Neural cell (in vitro differentiated cells): ENCODE measurements at regions not wholly inside any gene's neighbourhood (a gene's known extent, or its start where the extent isn't known, plus 50 kb on each side); places are given as distances from the start of the nearest gene placed in this dataset.
"Not testable (repeated sequence)": the region's sequence is repeated elsewhere in the genome, so short reads cannot be mapped to it uniquely, and the experiment has no call there.

Experiments used
- H2AFZ ChIP-seq: fragments of 200-600, 300-800 bp; sonication (generic), shearing (Covaris generic); 2 replicates; pipeline ENCODE4 v1.6.0; 2014; ENCODE audit warnings: low read depth, mild to moderate bottlenecking, antibody characterized with exemption, low read length, moderate library complexity
- H3F3A ChIP-seq: fragments of 200-600 bp; shearing (Covaris generic); 2 replicates; pipeline ENCODE4 v1.6.1; 2016; ENCODE audit warnings: mild to moderate bottlenecking, moderate library complexity, mixed read lengths, antibody characterized with exemption, low read length; ENCODE audit not compliant: insufficient read depth, poor library complexity, severe bottlenecking
- H3K27ac ChIP-seq: fragments of 200-600, 300-800 bp; sonication (generic), shearing (Covaris generic); 2 replicates; pipeline ENCODE4 v1.5.1; 2014; ENCODE audit warnings: mild to moderate bottlenecking, low read length, moderate library complexity
- H3K27me3 ChIP-seq: fragments of 300-800, 200-600 bp; sonication (generic), shearing (Covaris generic); 2 replicates; pipeline ENCODE4 v1.6.0; 2014; ENCODE audit warnings: mild to moderate bottlenecking, low read depth, low read length, moderate library complexity; ENCODE audit not compliant: insufficient read depth
- H3K36me3 ChIP-seq: fragments of 300-800, 200-600 bp; sonication (generic), shearing (Covaris generic); 2 replicates; pipeline ENCODE4 v1.5.1; 2014; ENCODE audit warnings: mild to moderate bottlenecking, antibody characterized with exemption, low read length, moderate library complexity; ENCODE audit not compliant: insufficient read depth
- H3K4me2 ChIP-seq: fragments of 300-800, 200-600 bp; sonication (generic), shearing (Covaris generic); 2 replicates; pipeline ENCODE4 v1.6.0; 2014; ENCODE audit warnings: mild to moderate bottlenecking, low read length
- H3K4me3 ChIP-seq: fragments of 300-800, 200-600 bp; sonication (generic), shearing (Covaris generic); 2 replicates; pipeline ENCODE4 v1.5.1; 2014; ENCODE audit warnings: mild to moderate bottlenecking, low read length, moderate library complexity
- H3K79me2 ChIP-seq: fragments of 200-600 bp; shearing (Covaris generic); replicated peaks from 2 replicates; pipeline ENCODE4 v1.6.0; 2014; ENCODE audit warnings: mild to moderate bottlenecking, low read length, moderate library complexity; ENCODE audit not compliant: insufficient read depth
- H3K9ac ChIP-seq: fragments of 300-800, 200-600 bp; sonication (generic), shearing (Covaris generic); 2 replicates; pipeline ENCODE4 v1.6.1; 2016; ENCODE audit warnings: mild to moderate bottlenecking, low read length, mixed read lengths
- H3K9me2 ChIP-seq: fragments of 200-600 bp; shearing (Covaris generic); 2 replicates; pipeline ENCODE4 v1.6.1; 2016; ENCODE audit warnings: mild to moderate bottlenecking, low read length, mixed read lengths; ENCODE audit not compliant: insufficient read depth
- H3K9me3 ChIP-seq: fragments of 200-600, 300-800 bp; sonication (generic), shearing (Covaris generic); 2 replicates; pipeline ENCODE4 v1.6.1; 2016; ENCODE audit warnings: mild to moderate bottlenecking, mixed run types, low read length, moderate library complexity, mixed read lengths
- H4K20me1 ChIP-seq: fragments of 200-600 bp; shearing (Covaris generic); 2 replicates; pipeline ENCODE4 v1.6.1; 2016; ENCODE audit warnings: mild to moderate bottlenecking, mixed run types; ENCODE audit not compliant: insufficient read depth
- EP300 ChIP-seq: fragments of 450-650 bp; conservative IDR thresholded peaks from 2 replicates; pipeline ENCODE4 v1.6.1; 2014; ENCODE audit warnings: antibody characterized with exemption, mild to moderate bottlenecking, moderate library complexity; ENCODE audit not compliant: poor library complexity, severe bottlenecking
- EZH2 ChIP-seq: fragments of 200-600, 300-800 bp; shearing (Covaris generic), sonication (generic); IDR thresholded peaks from 2 replicates; pipeline ENCODE4 v1.6.1; 2014; ENCODE audit warnings: antibody characterized with exemption, low read length, borderline replicate concordance, mild to moderate bottlenecking; ENCODE audit not compliant: insufficient read depth, poor library complexity, severe bottlenecking
- POLR2AphosphoS5 ChIP-seq: IDR thresholded peaks from 2 replicates; pipeline ENCODE4 v1.6.1; 2012
- REST ChIP-seq: IDR thresholded peaks from 2 replicates; pipeline ENCODE4 v1.6.1; 2012; ENCODE audit warnings: borderline replicate concordance
- SMC3 ChIP-seq: fragments of 450-650 bp; conservative IDR thresholded peaks from 2 replicates; pipeline ENCODE4 v1.6.1; 2014; ENCODE audit warnings: antibody characterized with exemption, mild to moderate bottlenecking, moderate library complexity; ENCODE audit not compliant: poor library complexity

GRCh38 chr9:80491086-80491696, 919.4 kb downstream of the TLE4 start:
- H3K9me3 ChIP-seq: no peaks in the 10 kb centered on the region
- no peaks in the 10 kb centered on the region for H3K36me3 ChIP-seq
- no peak overlapping the region for H2AFZ ChIP-seq
- no peak overlapping the region for H3K4me3 ChIP-seq
- H3F3A ChIP-seq: no peaks in the 10 kb centered on the region
- TF ChIP-seq SMC3 (no peak), EP300 (peak; percentile 96), POLR2AphosphoS5 (peak; percentile 75), REST (peak; percentile 99)
- H3K4me2 ChIP-seq: no peak overlapping the region
- no peak overlapping the region for H3K9ac ChIP-seq
- no peaks in the 10 kb centered on the region for H3K27me3 ChIP-seq
- no peaks in the 10 kb centered on the region for H3K79me2 ChIP-seq
- H4K20me1 ChIP-seq: no peaks in the 10 kb centered on the region
- peak overlapping the region; percentile 56 for H3K27ac ChIP-seq
- no peaks in the 10 kb centered on the region for H3K9me2 ChIP-seq

- Histone ChIP-seq H3K9me2 (no peaks in the 10 kb centered on the region), H3K9ac (no peak overlapping the region), H3K36me3 (no peaks in the 10 kb centered on the region), H3K27ac (no peak overlapping the region), H2AFZ (no peak overlapping the region), H3F3A (no peaks in the 10 kb centered on the region), H4K20me1 (no peaks in the 10 kb centered on the region), H3K79me2 (no peaks in the 10 kb centered on the region), H3K4me3 (no peak overlapping the region), H3K9me3 (no peaks in the 10 kb centered on the region), H3K4me2 (no peak overlapping the region), H3K27me3 (no peaks in the 10 kb centered on the region)
- TF ChIP-seq POLR2AphosphoS5 (no peak), EZH2 (no peak)
These were observed 917.6 kb downstream of the TLE4 start for GRCh38 chr9:80489329-80489728.

GRCh38 chr9:80485420-80486250, 913.9 kb downstream of the TLE4 start:
- no peaks in the 10 kb centered on the region for H3F3A ChIP-seq
- TF ChIP-seq REST (no peak), SMC3 (no peak), POLR2AphosphoS5 (no peak), EP300 (peak; percentile 31)
- H3K4me3 ChIP-seq: no peak overlapping the region
- H3K79me2 ChIP-seq: no peaks in the 10 kb centered on the region
- H2AFZ ChIP-seq: no peak overlapping the region
- H3K27me3 ChIP-seq: no peaks in the 10 kb centered on the region
- no peak overlapping the region for H3K9ac ChIP-seq
- H3K9me2 ChIP-seq: no peaks in the 10 kb centered on the region
- no peaks in the 10 kb centered on the region for H3K36me3 ChIP-seq
- H3K4me2 ChIP-seq: no peak overlapping the region
- H3K27ac ChIP-seq: no peak overlapping the region
- H4K20me1 ChIP-seq: no peaks in the 10 kb centered on the region
- no peaks in the 10 kb centered on the region for H3K9me3 ChIP-seq

- H3K4me3 ChIP-seq, H3K27ac ChIP-seq, H3K9me2 ChIP-seq, H4K20me1 ChIP-seq, H3K36me3 ChIP-seq, H3K9me3 ChIP-seq, H3K79me2 ChIP-seq, H3K27me3 ChIP-seq, H3K9ac ChIP-seq, H3F3A ChIP-seq, H2AFZ ChIP-seq, H3K4me2 ChIP-seq: not testable (repeated sequence)
These were observed 910.5 kb downstream of the TLE4 start for GRCh38 chr9:80482251-80482650.
